HG02981 (cell line): ENCODE measurements at regions not wholly inside any gene's neighbourhood (a gene's known extent, or its start where the extent isn't known, plus 50 kb on each side); places are given as distances from the start of the nearest gene placed in this dataset.
A peak's percentile ranks its signal among the peaks of the same experiment; 100 is the strongest.

ENCODE experiments used
- ATAC-seq: cut with Tn5 transposase; IDR thresholded peaks from one replicate; pipeline ENCODE4 v1.9.1; 2021; ENCODE audit warnings: mild to moderate bottlenecking, moderate library complexity; ENCODE audit not compliant: unreplicated experiment

- peak; percentile 91 for ATAC-seq
Measured at GRCh38 chr2:8049851-8050571, 631.8 kb upstream of the ID2 start.

DNA sequence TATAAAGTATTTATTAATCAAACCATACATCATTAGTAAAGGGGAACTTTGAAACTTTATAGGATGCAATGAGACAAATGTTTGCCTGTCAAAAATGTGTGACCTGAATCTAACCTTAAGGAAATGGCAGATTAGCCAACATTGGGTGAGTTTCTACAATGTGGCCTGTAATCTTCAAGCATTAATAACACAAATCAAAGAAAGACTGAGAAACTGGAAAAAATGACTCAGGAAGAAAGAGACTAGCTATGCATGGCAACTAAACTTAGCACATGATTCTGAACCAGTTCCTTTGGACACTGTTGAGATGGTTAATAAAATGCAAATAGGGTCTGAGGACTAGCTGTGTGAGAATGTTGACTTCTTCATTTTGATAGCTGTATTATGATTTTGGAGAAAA lies 628.6 kb upstream of the ID2 start:
- no peak for ATAC-seq

DNA sequence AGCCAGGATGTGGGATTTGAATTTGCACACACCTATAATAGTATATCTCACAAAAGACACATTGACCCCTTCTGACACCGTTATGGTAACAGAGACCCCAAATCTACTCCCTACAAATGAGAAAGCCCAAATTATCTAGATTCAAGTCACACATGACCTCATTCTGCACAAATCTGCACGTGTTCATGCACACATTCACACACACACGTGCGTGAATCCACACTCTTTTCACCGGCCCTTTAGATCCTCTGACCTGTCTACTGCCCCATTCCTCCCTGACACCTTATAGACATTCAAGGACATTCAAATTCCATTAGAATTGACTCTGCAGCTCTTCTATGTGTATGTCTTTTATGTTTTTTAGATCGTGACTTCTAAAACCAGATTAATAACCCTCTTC lies 627.8 kb upstream of the ID2 start:
- no peak for ATAC-seq

DNA sequence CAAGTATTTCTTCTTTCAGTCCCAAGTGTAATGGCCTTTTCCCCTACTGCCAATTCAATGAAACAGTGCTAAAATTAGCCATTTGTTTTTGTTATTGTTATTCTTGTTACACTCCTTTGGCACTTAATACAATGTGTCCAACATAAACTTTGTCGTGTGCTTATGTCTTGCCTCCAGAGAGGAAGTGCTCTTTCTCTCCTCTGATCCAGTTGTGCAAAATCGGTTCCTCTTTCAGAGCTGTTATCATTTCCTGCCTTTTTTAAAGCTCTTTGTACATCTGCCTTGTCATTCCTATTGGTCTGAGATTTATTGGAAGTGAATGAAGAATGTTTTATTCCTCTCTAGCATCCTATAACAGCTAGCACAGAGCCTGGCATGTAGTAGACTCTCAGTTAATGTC lies 623.2 kb upstream of the ID2 start:
- no peak for ATAC-seq

DNA sequence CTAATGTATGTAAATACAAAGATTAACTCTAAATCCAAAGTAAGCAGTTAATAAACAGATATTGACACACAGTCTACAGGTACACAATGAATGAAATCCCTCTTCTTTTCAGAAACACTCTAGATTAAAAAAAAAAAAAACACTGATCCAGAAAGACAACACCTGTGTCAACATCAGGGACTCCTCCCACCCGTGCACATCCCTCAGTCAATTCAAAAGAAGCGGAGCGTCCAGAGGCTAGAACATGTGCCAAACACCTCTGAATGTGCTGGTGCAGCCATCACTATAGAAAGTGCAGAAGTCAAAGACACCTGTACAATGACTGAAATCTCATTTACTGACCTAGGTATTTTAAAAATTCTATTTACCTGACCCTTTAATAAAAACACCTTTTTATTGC lies 622.6 kb upstream of the ID2 start:
- no peak for ATAC-seq

DNA sequence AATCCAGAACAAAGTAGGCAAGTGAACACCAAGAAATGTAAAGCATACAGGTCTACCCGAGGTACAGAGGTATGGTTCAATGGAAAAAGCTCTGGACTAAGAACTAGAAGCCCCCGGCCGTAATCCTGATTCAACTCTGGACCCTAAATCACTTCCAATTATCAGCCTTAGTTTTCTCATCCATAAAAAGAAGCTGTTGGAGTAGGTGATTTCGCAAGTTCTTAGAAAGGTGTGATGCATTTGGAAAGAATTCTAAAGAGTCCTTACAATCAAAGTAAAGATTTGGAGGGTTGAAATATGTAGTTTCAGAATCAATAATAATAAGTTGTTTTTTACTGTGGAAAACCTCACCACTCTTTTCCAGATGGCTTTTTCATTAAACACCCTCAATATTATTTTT lies 622.1 kb upstream of the ID2 start:
- no peak for ATAC-seq

- no peak for ATAC-seq
Measured at GRCh38 chr2:8061219-8061618, 620.6 kb upstream of the ID2 start.

DNA sequence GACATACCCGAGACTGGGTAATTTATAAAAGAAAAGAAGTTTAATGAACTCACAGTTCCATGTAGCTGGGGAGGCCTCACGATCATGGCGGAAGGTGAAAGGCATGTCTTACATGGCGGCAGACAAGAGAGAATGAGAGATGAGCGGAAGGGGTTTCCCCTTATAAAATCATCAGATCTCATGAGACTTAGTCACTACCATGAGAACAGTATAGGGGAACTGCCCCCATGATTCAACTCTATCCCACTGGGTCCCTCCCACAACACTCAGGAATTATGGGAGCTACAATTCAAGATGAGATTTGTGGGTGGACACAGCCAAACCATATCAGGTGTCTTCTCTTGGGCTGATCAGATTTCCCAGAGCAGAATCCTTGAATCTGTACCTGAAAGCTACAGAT lies 617.3 kb upstream of the ID2 start:
- ATAC-seq, result no peak

GRCh38 chr2:8065191-8065590 lies 616.7 kb upstream of the ID2 start:
- ATAC-seq, result no peak

DNA sequence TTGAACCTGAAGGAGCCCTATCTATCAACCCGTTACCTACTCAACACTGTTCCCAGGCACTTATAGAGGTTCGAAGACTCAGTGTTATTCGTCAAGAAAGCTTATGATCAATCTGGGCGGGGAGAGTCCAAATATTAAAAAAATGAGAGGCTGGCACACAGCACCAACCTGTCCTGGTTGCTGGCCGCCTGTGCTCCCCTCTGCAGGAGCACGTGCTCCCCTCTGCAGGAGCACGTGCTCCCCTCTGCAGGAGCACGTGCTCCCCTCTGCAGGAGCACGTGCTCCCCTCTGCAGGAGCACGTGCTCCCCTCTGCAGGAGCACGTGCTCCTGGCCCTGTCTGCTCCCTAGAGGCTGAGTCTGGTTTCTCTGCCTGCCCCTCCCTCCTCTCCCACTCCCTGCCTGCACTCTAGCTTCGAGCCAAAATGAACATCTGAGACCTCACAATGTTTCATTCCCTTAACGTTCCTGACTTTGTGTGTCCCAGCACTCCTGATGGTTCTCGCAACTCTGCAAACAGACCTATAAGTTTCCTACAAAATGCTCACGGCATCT lies 614.0 kb upstream of the ID2 start:
- ATAC-seq, result no peak

DNA sequence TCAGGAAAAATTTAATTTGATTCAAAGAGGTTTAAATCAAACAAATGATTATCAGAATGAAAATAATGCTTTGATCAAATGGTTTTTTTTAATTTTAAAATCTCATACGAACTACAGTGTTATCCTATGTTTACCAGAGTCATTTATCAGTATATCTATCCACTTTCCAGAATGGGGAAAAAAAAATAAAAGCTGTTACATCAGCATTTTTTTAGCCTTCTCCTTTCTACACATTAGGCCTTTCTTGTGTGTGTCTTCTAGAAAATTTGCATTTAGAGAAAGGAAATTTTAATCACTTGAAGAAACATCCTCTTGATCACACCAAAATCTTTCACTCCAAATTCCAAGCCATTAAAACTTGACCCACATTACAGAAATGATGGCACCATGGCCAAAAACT lies 608.9 kb upstream of the ID2 start:
- ATAC-seq, result no peak

DNA sequence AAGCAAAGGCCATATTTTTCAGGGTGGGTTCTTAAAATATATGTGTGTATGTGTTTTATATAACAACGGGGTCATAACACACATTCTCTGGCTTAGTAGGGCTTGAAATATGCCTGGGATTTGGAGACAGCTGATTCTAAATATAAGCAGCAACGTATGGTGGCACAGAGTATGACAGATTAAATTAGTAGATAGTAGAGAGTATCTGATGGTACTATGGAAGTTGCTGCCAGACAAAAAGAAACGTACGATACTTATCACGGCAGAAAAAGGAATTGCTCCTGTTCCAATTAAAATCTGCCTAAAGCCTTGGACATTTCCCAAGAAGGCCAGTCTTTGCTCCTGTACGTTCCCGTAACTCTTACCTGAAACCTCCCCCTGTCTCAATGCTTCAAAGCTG lies 607.9 kb upstream of the ID2 start:
- ATAC-seq, result no peak

- no peak for ATAC-seq
Measured at GRCh38 chr2:8076448-8077342, 605.2 kb upstream of the ID2 start.

GRCh38 chr2:8078705-8079104 lies 603.2 kb upstream of the ID2 start:
- ATAC-seq, result no peak

GRCh38 chr2:8080063-8080462 lies 601.8 kb upstream of the ID2 start:
- no peak for ATAC-seq

DNA sequence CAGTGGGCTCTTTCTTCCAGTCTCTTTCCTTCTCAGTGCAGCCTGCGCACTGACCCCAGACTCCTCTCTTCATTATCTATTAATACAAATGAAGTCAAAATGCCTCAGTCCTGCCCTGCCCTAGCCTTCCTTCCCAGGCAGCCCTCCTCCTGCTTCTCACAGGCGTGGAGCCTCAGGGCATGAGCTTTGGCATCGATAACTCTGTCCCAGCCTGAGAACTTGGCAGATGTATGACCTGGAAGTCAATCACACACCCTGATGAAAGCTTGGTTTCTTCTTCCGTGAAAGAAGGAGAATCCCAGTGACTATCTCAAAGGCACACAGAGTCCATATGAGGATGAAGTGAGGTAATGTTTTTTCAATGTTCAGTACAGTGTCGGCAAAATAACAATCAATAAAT lies 600.7 kb upstream of the ID2 start:
- no peak for ATAC-seq

DNA sequence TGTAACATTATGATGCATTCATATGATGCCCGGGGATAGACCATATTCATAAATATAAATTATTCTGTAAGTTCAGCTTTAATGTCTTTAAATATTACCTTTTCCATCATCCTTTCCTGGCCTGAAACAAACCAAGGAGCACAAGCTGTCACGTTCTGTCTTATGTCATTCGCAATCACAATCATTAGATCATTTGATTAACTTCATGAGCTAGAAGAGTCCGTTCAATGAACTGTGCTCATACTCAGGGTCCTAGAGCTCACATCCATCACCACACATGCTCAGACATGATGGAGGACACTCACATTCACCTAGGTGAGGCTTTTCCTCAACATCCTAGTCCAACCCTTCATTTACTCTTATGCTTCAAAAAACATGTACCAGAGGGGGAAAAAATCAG lies 599.0 kb upstream of the ID2 start:
- no peak for ATAC-seq

- ATAC-seq, result no peak
Measured at GRCh38 chr2:8086357-8086756, 595.5 kb upstream of the ID2 start.

GRCh38 chr2:8086796-8087479 lies 594.9 kb upstream of the ID2 start:
- no peak for ATAC-seq

DNA sequence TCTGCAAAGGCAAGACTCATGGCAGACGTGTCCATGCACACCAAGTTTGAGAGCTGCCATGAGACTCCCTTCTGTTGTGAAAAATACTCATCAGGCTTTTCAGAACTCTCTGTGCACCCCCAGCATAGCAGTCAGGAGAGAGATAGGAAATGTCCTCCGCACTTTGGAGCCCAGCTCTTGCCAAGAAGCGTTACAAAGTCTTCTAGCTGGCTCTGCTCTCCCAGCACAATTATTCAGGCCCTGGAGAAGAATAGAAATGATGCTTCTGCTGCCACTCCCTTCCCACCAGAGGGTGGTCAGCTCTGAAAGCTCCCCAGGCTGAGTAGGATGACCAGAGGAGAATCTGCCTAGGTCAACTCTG lies 594.4 kb upstream of the ID2 start:
- no peak for ATAC-seq

DNA sequence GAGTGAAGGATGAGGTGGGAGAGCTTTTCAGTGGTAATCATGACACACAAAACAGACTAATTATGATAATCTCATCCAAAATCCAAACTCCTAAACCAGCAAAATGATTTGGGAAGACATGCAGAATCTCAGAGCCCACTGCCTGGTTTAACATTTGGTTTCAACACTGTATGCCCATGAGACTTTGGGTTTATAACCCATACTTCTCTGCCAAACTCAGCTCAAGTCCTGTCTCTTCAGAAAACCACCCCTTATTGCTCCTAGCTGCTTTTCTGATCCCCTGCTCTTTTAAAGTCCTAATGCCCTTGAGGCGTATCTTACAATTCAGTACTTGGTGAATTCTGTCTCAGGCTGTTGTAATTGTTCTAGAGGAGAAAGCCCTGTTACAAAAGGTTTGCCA lies 593.0 kb upstream of the ID2 start:
- ATAC-seq, result no peak

DNA sequence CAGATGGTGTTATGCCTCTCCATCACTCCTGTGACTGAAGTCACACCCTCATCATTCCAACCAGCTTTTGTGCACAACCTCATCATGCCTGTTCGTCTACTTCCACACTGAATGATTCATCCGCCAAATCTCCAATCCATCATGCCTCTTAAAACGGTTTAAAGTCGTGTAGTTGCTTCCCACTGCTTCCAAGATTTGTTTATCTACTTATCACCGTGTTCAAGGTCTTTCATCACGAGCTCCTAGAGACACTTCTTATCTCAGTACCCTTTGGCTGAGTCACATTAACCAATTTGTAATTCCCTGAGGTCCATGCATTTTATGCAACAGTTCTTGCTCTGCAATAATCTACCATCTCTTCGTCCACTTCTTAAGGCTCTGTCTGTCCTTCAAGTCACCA lies 592.3 kb upstream of the ID2 start:
- ATAC-seq, result no peak
